Ishikawa (cell line): ENCODE measurements at regions not wholly inside any gene's neighbourhood (a gene's known extent, or its start where the extent isn't known, plus 50 kb on each side); places are given as distances from the start of the nearest gene placed in this dataset.

Experiments used
- CEBPB ChIP-seq: IDR thresholded peaks from 2 replicates; pipeline ENCODE4 v1.6.1; 2012
- CREB1 ChIP-seq: IDR thresholded peaks from 2 replicates; pipeline ENCODE4 v1.6.1; 2012; ENCODE audit warnings: low read depth
- EGR1 ChIP-seq: IDR thresholded peaks from 2 replicates; pipeline ENCODE4 v1.6.1; 2012
- EP300 ChIP-seq: IDR thresholded peaks from 2 replicates; pipeline ENCODE4 v1.6.1; 2012; ENCODE audit warnings: borderline replicate concordance
- FOXM1 ChIP-seq: IDR thresholded peaks from 2 replicates; pipeline ENCODE4 v1.6.1; 2012; ENCODE audit warnings: low read depth, borderline replicate concordance
- NFIC ChIP-seq: IDR thresholded peaks from 2 replicates; pipeline ENCODE4 v1.6.1; 2012
- RAD21 ChIP-seq: IDR thresholded peaks from 2 replicates; pipeline ENCODE4 v1.6.1; 2012; ENCODE audit warnings: low read depth
- REST ChIP-seq: IDR thresholded peaks from 2 replicates; pipeline ENCODE4 v1.6.1; 2012; ENCODE audit warnings: low read depth, mild to moderate bottlenecking
- TAF1 ChIP-seq: IDR thresholded peaks from 2 replicates; pipeline ENCODE4 v1.6.1; 2012; ENCODE audit warnings: low read depth, mild to moderate bottlenecking
- TCF12 ChIP-seq: IDR thresholded peaks from 2 replicates; pipeline ENCODE4 v1.6.1; 2012; ENCODE audit warnings: low read depth
- TEAD4 ChIP-seq: IDR thresholded peaks from 2 replicates; pipeline ENCODE4 v1.6.1; 2012
- USF1 ChIP-seq: IDR thresholded peaks from 2 replicates; pipeline ENCODE4 v1.6.1; 2012
- YY1 ChIP-seq: IDR thresholded peaks from 2 replicates; pipeline ENCODE4 v1.6.1; 2012; ENCODE audit warnings: low read depth
- ZBTB7A ChIP-seq: IDR thresholded peaks from 2 replicates; pipeline ENCODE4 v1.6.1; 2012; ENCODE audit warnings: low read depth
- TF ChIP-seq, protein P1 (sequence below): IDR thresholded peaks from 2 replicates; pipeline ENCODE4 v1.6.1; 2012

DNA sequence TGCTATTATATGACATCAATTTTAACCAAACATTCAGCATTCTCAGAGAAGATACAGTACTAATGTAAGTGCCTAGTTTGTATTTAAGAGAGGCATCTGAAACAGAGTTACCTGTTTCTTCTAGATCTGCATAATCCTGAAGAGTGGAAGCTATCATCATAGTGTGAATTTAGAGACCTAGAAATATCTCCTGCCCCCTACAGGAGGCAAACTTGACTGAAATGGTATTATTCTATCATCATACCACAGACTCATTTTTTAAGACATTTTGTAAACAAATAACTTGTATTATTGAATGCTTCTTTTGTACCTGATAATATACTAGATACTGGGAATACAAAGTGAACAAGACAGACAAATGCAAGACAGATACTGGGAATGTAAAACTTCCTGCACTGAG, 216.8 kb upstream of the RPS23 start:
- TF ChIP-seq NFIC (no peak), CEBPB (no peak), USF1 (no peak), FOXM1 (no peak), REST (no peak), CREB1 (no peak), TCF12 (no peak), RAD21 (no peak), EP300 (no peak), YY1 (no peak), ZBTB7A (no peak), TAF1 (no peak), EGR1 (no peak), TEAD4 (no peak)
- TF ChIP-seq, protein P1, sequence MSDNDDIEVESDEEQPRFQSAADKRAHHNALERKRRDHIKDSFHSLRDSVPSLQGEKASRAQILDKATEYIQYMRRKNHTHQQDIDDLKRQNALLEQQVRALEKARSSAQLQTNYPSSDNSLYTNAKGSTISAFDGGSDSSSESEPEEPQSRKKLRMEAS, result no peak

- no peak for TF ChIP-seq EGR1
- TF ChIP-seq EP300, result no peak
Observed at GRCh38 chr5:82493221-82493620, 215.1 kb upstream of the RPS23 start.

GRCh38 chr5:82491397-82491796, 213.2 kb upstream of the RPS23 start:
- TF ChIP-seq TCF12 (no peak), EP300 (no peak), FOXM1 (no peak), YY1 (no peak), NFIC (no peak), CEBPB (no peak), USF1 (no peak), CREB1 (no peak), TEAD4 (no peak), ZBTB7A (no peak), REST (no peak), EGR1 (no peak)
- TF ChIP-seq, protein P1, result no peak

DNA sequence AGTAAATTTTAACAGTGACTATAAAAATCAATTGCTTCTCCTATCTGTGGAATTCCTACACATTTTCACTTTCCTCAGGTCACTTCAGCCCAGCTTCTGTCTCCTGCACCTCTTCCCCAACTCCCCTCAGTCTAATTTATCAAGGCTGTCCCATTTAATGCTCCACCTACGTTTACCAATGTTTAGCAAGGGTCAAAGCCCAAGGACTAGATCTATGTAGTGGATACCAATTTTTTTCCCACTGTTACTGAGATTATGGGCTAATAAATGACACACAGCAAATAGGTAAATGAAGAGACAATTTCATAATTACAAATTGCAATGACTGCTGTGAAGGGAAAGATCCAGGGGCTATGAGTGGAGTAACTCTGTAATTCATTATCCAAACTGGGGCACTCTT, 211.5 kb upstream of the RPS23 start:
- no peak for TF ChIP-seq YY1
- TF ChIP-seq, protein P1, result no peak
- TF ChIP-seq FOXM1, result no peak

DNA sequence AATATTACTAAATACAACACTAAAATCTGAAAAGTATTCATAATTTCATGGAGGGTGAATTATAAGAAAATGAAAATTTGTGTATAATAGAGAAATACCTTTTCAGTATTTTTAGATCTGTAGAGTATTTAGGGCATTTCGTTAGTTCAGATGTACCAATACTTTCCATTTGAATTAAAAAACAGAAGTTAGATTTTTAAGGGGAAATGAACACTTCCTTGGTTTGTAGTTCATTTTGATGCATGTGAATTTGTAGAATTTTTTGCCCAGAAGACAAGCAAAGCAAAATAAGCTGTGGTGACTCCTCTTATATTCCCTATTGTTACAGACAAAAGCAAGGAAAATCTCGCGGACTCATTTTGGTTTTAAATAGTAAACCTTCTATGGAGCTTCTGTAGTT, 209.0 kb upstream of the RPS23 start:
- TF ChIP-seq, protein P1, result no peak
- TF ChIP-seq ZBTB7A (no peak), EP300 (no peak), REST (no peak), CEBPB (no peak), EGR1 (no peak), USF1 (no peak), NFIC (no peak), TAF1 (no peak), TCF12 (no peak), FOXM1 (no peak), CREB1 (no peak), TEAD4 (no peak), RAD21 (no peak), YY1 (no peak)
